GM10248 (cell line): ENCODE measurements at regions not wholly inside any gene's neighbourhood (a gene's known extent, or its start where the extent isn't known, plus 50 kb on each side); places are given as distances from the start of the nearest gene placed in this dataset.
A peak's percentile ranks its signal among the peaks of the same experiment; 100 is the strongest.

Experiments
- CTCF ChIA-PET: fragments of 300-600 bp; sonication (Branson Sonifier 250); formaldehyde crosslinking; extraction: SDS; loops from one replicate; lab custom pipeline; 2021; ENCODE audit warnings: antibody characterized with exemption; lab: Yijun Ruan, JAX
- POLR2A ChIA-PET: fragments of 350-650 bp; sonication (Branson Sonifier 250); formaldehyde crosslinking; extraction: SDS; loops from one replicate; lab custom pipeline; 2020; ENCODE audit warnings: antibody characterized with exemption; lab: Yijun Ruan, JAX
- DNase-seq: peaks from one replicate; pipeline ENCODE4 v3.0.0; 2012; ENCODE audit errors: extremely low spot score
- CTCF ChIP-seq: IDR thresholded peaks from 2 replicates; pipeline ENCODE4 v1.5.1; 2012; ENCODE audit warnings: mild to moderate bottlenecking, low read depth; ENCODE audit errors: extremely low read depth, missing control alignments, control extremely low read depth

GRCh38 chr18:51248685-51249084 is 51.2 kb upstream of the MEX3C start:
- no peak for DNase-seq
- no peak for TF ChIP-seq CTCF
- POLR2A ChIA-PET = no interaction called here
- CTCF ChIA-PET = no interaction called here

DNA sequence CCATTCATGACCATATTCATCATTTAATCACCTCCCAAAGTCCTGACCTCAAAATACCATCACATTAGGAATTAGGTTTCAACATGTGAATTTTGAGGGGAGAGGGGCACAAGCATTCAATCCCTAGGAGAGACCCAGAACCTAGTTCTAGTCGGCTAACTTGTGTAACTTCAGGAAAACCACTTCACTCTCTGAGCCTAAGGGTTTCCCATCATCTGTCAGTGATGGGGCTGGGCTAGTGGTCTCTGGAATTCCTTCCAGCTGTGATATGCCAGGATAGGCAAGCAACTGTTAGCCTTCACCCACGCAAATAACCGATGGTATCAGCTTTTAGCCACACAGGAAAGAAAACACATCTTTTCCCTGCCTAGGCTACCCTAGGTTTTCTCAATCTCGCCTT is 52.5 kb upstream of the MEX3C start:
- ChIA-PET CTCF (no interaction called here), POLR2A (no interaction called here)
- DNase-seq = no peak
- no peak for TF ChIP-seq CTCF

DNA sequence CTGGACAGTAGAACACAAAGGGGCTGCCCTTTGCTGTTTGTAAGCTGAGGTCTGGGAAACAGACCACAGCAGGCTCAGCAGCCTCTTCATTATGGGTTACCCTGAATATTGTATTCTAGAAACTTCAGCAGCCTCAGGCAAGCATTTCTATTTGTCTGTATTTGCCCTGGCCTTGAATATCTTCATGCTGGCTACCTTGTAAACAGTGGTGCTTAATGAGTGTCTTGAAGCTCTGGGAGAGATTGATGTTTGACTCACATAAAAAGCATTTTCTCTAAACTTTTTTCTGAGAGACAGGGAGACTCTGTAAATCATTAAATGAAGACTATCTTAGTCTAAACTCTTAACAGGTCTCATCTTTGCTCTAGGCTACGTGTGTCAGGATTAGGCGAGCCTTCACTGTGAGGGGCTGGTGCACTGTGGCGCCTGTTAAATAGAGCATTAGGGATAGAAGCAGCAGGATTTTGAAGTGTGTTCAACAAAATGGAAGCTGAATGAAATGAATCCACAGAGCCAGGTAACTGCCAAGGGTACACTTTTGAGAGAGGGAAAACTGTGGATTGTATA is 53.1 kb upstream of the MEX3C start:
- no peak for TF ChIP-seq CTCF
- no peak for DNase-seq
- CTCF ChIA-PET = interaction anchor here (1.4 kb wide), 1 partner anchor 9 kb away, joined by 4 read pairs; no protein-coding TSS in a partner anchor
- POLR2A ChIA-PET = no interaction called here

DNA sequence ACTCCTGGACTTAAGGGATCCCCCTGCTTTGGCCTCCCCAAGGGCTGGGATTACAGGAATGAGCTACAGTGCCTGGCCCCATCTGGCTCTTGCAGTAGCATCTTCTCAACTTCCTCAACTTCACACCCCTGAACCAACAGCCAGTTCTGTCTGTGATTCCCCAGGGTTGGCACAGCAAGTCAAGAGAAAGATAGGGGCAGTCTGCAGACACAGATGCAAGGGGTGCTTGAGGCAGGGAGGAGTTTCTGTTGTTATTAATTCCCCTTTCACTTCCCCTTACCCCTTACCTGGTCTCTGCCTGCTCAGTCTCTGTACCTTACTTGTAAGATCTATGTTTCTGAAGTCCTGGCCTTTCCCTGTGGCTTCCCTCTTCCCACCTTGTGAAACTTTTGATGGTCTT is 54.1 kb upstream of the MEX3C start:
- no peak for TF ChIP-seq CTCF
- ChIA-PET POLR2A (no interaction called here), CTCF (interaction anchor here (1.4 kb wide), 1 partner anchor 11 kb away, joined by 4 read pairs; no protein-coding TSS in a partner anchor)
- DNase-seq = peak; percentile 58

GRCh38 chr18:51253476-51253875 is 56.0 kb upstream of the MEX3C start:
- TF ChIP-seq CTCF = no peak
- CTCF ChIA-PET = no interaction called here
- DNase-seq = no peak
- POLR2A ChIA-PET = no interaction called here

DNA sequence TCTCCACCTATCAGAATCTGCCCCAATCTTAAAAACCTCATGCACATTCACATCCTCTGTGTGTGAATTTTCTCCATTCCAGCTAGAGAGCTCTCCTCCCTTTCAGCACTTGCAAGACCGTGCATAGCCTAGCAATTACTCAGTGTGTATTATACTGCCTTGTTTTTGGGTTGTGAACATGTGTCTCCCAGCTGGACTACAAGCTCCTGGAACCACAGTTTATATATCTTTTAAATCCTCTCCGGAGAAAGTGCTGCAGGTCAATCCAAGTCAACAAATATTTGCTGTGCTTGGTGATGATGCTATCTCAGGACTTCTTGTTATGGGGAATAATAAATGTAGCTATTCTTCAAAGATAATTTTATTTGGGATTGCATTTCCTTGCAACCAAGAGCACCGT is 58.2 kb upstream of the MEX3C start:
- POLR2A ChIA-PET = no interaction called here
- CTCF ChIA-PET = interaction anchor here (1.2 to 1.7 kb wide), 2 partner anchors 18 to 30 kb away, joined by 3 to 4 read pairs; no protein-coding TSS in a partner anchor
- TF ChIP-seq CTCF = no peak
- no peak for DNase-seq
